Fibroblast of lung (primary cell): ENCODE measurements at regions not wholly inside any gene's neighbourhood (a gene's known extent, or its start where the extent isn't known, plus 50 kb on each side); places are given as distances from the start of the nearest gene placed in this dataset.

Experiments used
- CTCF ChIP-seq, 2 donors: IDR thresholded peaks in 1 of 2; conservative IDR thresholded peaks in 1 of 2; 1 replicate in 1 of 2; 2 replicates in 1 of 2; pipeline ENCODE4 v1.5.1; 2011 to 2012; ENCODE audit warnings: low read length in 2 of 2, control low read depth in 1 of 2, inconsistent platforms in 1 of 2, low read depth in 1 of 2, mild to moderate bottlenecking in 1 of 2
- EZH2 ChIP-seq: IDR thresholded peaks from 2 replicates; pipeline ENCODE4 v1.5.1; 2012; ENCODE audit warnings: low read length, control low read depth, mild to moderate bottlenecking; ENCODE audit errors: missing control alignments

GRCh38 chr22:27051407-27051806 is 394.0 kb downstream of the MIAT start:
- TF ChIP-seq CTCF (conservative IDR thresholded peaks at IDR 0.05 in 1 of 2, IDR thresholded peaks at IDR 0.05 in 1 of 2; ENCODE audit: low read depth in 1 of 2, low read length in 2 of 2) (no peak), EZH2 (no peak)
